Panc1 (cell line): ENCODE measurements at regions not wholly inside any gene's neighbourhood (a gene's known extent, or its start where the extent isn't known, plus 50 kb on each side); places are given as distances from the start of the nearest gene placed in this dataset.

ENCODE experiments used
- ATAC-seq: fragments of 200-7000 bp; cut with Tn5 transposase; 2 replicates; pipeline ENCODE4 v1.9.1; 2020; ENCODE audit warnings: mild to moderate bottlenecking, moderate library complexity
- BruUV-seq: library from RNA; stranded (reverse); fragments of 400-500 nt; replicated peaks from 2 replicates; lab custom pipeline; 2021; lab: Mats Ljungman, UMichigan
- CTCF ChIA-PET: fragments of 300-600 bp; sonication (Branson Sonifier 250); formaldehyde crosslinking; loops from one replicate; lab custom pipeline; 2022; ENCODE audit warnings: antibody characterized with exemption; lab: Charles Lee
- POLR2A ChIA-PET: fragments of 300-600 bp; sonication (Branson Sonifier 250); formaldehyde crosslinking; loops from one replicate; lab custom pipeline; 2022; ENCODE audit warnings: antibody characterized with exemption; lab: Charles Lee
- DNase-seq: peaks from one replicate; pipeline ENCODE4 v3.0.0-alpha.2; 2010; ENCODE audit warnings: low read depth, low spot score
- H3K27ac ChIP-seq: 2 replicates; pipeline ENCODE4 v1.5.1; 2011; ENCODE audit warnings: mild to moderate bottlenecking, low read length, inconsistent platforms
- H3K27me3 ChIP-seq: fragments of 200-500 bp; sonication (Bioruptor generic); 2 replicates; pipeline ENCODE4 v1.6.0; 2014; ENCODE audit warnings: low read length, inconsistent platforms; ENCODE audit not compliant: control insufficient read depth, insufficient read depth
- H3K36me3 ChIP-seq: fragments of 200-500 bp; sonication (Bioruptor generic); 2 replicates; pipeline ENCODE4 v1.5.1; 2014; ENCODE audit warnings: inconsistent platforms, mild to moderate bottlenecking, low read length, moderate library complexity; ENCODE audit not compliant: control insufficient read depth, insufficient read depth
- H3K4me1 ChIP-seq: 2 replicates; pipeline ENCODE4 v1.5.1; 2011; ENCODE audit warnings: inconsistent platforms, mild to moderate bottlenecking, low read length, moderate library complexity; ENCODE audit not compliant: control insufficient read depth, insufficient read depth
- H3K4me3 ChIP-seq, 2 experiments: 2 replicates each; pipeline ENCODE4 v1.5.1; 2011 to 2012; ENCODE audit warnings: low read depth in 2 of 2, low read length in 2 of 2, mild to moderate bottlenecking in 2 of 2, inconsistent platforms in 1 of 2, moderate library complexity in 1 of 2
- H3K9me3 ChIP-seq: fragments of 200-500 bp; sonication (Bioruptor generic); 2 replicates; pipeline ENCODE4 v1.5.1; 2014; ENCODE audit warnings: low read depth, mild to moderate bottlenecking, inconsistent platforms, low read length, moderate library complexity; ENCODE audit not compliant: control insufficient read depth, insufficient read depth
- CTCF ChIP-seq: fragments of 450-650 bp; IDR thresholded peaks from 2 replicates; pipeline ENCODE4 v1.5.1; 2017; ENCODE audit warnings: mild to moderate bottlenecking
- POLR2AphosphoS5 ChIP-seq: IDR thresholded peaks from 2 replicates; pipeline ENCODE4 v1.6.1; 2012; ENCODE audit warnings: mild to moderate bottlenecking, low read depth, low read length, moderate library complexity
- REST ChIP-seq, 2 experiments: IDR thresholded peaks; 2 replicates each; pipeline ENCODE4 v1.6.1; 2011 to 2012; ENCODE audit warnings: low read depth in 2 of 2, control low read depth in 1 of 2, low read length in 1 of 2, mild to moderate bottlenecking in 1 of 2, moderate library complexity in 1 of 2; ENCODE audit not compliant: insufficient read depth in 1 of 2
- SIN3A ChIP-seq: IDR thresholded peaks from 2 replicates; pipeline ENCODE4 v1.6.1; 2012; ENCODE audit warnings: low read depth, mild to moderate bottlenecking, low read length, moderate library complexity, borderline replicate concordance; ENCODE audit not compliant: insufficient read depth
- TCF7L2 ChIP-seq: IDR thresholded peaks from 2 replicates; pipeline ENCODE4 v1.6.1; 2011; ENCODE audit warnings: mild to moderate bottlenecking, low read depth, low read length, inconsistent platforms
- in situ Hi-C: cut with HindIII; loops from 2 replicates; pipeline ENCODE4 v1.10.0; 2016; ENCODE audit warnings: low sequenced_read_pairs, low pct_unique_long_range_greater_than_20kb
- intact Hi-C: fragments of 100-400 bp; cut with micrococcal nuclease; formaldehyde crosslinking; loops from one replicate; pipeline ENCODE4 v1.10.0; 2022; ENCODE audit not compliant: unreplicated experiment

- Histone ChIP-seq H3K9me3 (no peaks in the 10 kb centered on the region), H3K27ac (no peak overlapping the region), H3K4me3 (no peak overlapping the region), H3K4me1 (no peaks in the 10 kb centered on the region), H3K27me3 (no peaks in the 10 kb centered on the region), H3K36me3 (no peaks in the 10 kb centered on the region; the same call in 1 of the 2 replicates)
- intact Hi-C loops: no loop called here
- ChIA-PET POLR2A (no interaction called here), CTCF (no interaction called here)
- ATAC-seq (no peak), DNase-seq (no peak)
- in situ Hi-C loops: no loop called here
- BruUV-seq: no TSS peak
- no peak for TF ChIP-seq TCF7L2
- no peak for TF ChIP-seq POLR2AphosphoS5
- no peak for TF ChIP-seq SIN3A
- no peak for TF ChIP-seq CTCF
- TF ChIP-seq REST (IDR thresholded peaks at IDR 0.05; ENCODE audit: insufficient read depth in 1 of 2, low read depth in 2 of 2, low read length in 1 of 2): no peak
Observed at GRCh38 chr2:143964891-143965290, 555.0 kb downstream of the ZEB2 start.

GRCh38 chr2:143960177-143960576 is 559.7 kb downstream of the ZEB2 start:
- CTCF ChIA-PET: no interaction called here

More at GRCh38 chr2:143960177-143960576, 559.7 kb downstream of the ZEB2 start:
- no peaks in the 10 kb centered on the region for H3K9me3 ChIP-seq
- no peaks in the 10 kb centered on the region; the same call in 1 of the 2 replicates for H3K36me3 ChIP-seq
- in situ Hi-C loops (no loop called here), intact Hi-C loops (no loop called here)
- no peaks in the 10 kb centered on the region for H3K27me3 ChIP-seq
- ATAC-seq (no peak), DNase-seq (no peak)
- no peak overlapping the region for H3K4me3 ChIP-seq
- no peak for TF ChIP-seq REST (IDR thresholded peaks at IDR 0.05; ENCODE audit: insufficient read depth in 1 of 2, low read depth in 2 of 2, low read length in 1 of 2)
- POLR2A ChIA-PET: no interaction called here
- no peaks in the 10 kb centered on the region for H3K4me1 ChIP-seq
- no TSS peak for BruUV-seq
- H3K27ac ChIP-seq: no peak overlapping the region
